ENCODE measurements at regions not wholly inside any gene's neighbourhood (a gene's known extent, or its start where the extent isn't known, plus 50 kb on each side); places are given as distances from the start of the nearest gene placed in this dataset.

DNA sequence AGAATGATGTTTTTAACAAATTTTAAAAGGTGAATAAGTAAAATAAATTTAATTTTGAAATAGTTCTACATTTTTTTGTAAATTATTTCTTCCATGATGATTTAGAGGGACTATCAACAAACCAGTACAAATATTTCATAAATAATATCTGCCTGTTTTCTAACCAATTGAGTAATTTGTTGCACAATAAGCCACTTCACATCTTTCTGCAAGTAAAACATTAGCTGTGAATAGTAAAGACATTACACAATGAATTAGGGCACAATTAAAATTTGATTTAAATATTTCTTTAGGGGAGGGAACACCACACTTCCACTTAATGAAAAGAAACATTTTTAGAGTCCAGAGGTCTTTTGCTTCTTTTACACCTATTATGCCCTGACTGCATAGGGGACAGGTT lies 118.4 kb upstream of the PTPRK start:
- CTCF ChIA-PET, result interaction anchor here (0.6 kb wide), 1 partner anchor 11 kb away, joined by 3 read pairs; no protein-coding TSS in a partner anchor
- Histone ChIP-seq H4K20me1 (ENCODE audit: control insufficient read depth, insufficient read depth) (no peaks in the 10 kb centered on the region), H3K9me3 (replicated peaks; ENCODE audit: control insufficient read depth, insufficient read depth, low read length) (no peaks in the 10 kb centered on the region), H2AFZ (ENCODE audit: control insufficient read depth, low read depth, low read length) (no peak overlapping the region), H3K27me3 (replicated peaks in 1 of 2; ENCODE audit: control insufficient read depth in 2 of 2, insufficient read depth in 2 of 2, low read length in 1 of 2) (no peaks in the 10 kb centered on the region), H3K36me3 (ENCODE audit: control insufficient read depth in 2 of 2, insufficient read depth in 2 of 2, low read length in 1 of 2) (no peaks in the 10 kb centered on the region), H3K27ac (ENCODE audit: control insufficient read depth, insufficient read depth) (no peak overlapping the region), H3K4me1 (ENCODE audit: control insufficient read depth, insufficient read depth, low read length) (no peaks in the 10 kb centered on the region), H3K79me2 (ENCODE audit: control insufficient read depth, insufficient read depth, low read length) (no peaks in the 10 kb centered on the region), H3K4me2 (ENCODE audit: control insufficient read depth, insufficient read depth) (no peak overlapping the region), H3K4me3 (no peak overlapping the region), H3K9ac (ENCODE audit: control insufficient read depth, insufficient read depth, low read length) (no peak overlapping the region)
- SMC1A ChIA-PET (ENCODE audit: uncharacterized antibody, unreplicated experiment), result no interaction called here
- intact Hi-C loops (cut with micrococcal nuclease; ENCODE audit: unreplicated experiment) (no loop called here), in situ Hi-C loops (cut with MboI) (no loop called here)
- no peak for FAIRE-seq
- RAD21 ChIA-PET (ENCODE audit: unreplicated experiment), result no interaction called here
- DNase-seq (ENCODE audit: low read depth, low spot score), result no peak
- POLR2A ChIA-PET, result no interaction called here
- ATAC-seq, result no peak
- no peak for TF ChIP-seq CHD1 (IDR thresholded peaks at IDR 0.05; ENCODE audit: low read depth, low read length)
- no TSS peak for BruUV-seq (replicated peaks)

DNA sequence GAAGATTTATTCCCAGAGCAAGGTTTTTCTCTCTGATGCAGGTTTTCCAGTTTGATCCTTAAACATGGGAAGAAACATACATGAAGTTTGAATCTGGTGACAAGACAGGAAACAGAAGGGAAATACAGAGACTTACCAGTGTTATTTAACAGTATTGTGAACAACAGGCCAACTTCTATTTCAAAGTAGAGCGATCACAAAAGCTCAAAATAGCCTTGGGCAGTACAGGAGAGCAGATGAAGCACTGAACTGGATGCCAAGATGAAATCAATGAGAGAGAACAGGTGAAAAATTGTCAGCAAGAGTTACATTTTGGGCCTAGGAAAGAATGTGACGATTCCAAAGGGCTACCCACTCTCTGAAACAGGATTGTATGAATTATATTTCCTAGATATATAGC lies 114.8 kb upstream of the PTPRK start:
- Histone ChIP-seq H2AFZ (ENCODE audit: control insufficient read depth, low read depth, low read length) (no peak overlapping the region), H4K20me1 (ENCODE audit: control insufficient read depth, insufficient read depth) (no peaks in the 10 kb centered on the region), H3K9me3 (replicated peaks; ENCODE audit: control insufficient read depth, insufficient read depth, low read length) (no peaks in the 10 kb centered on the region), H3K27me3 (replicated peaks in 1 of 2; ENCODE audit: control insufficient read depth in 2 of 2, insufficient read depth in 2 of 2, low read length in 1 of 2) (no peaks in the 10 kb centered on the region), H3K27ac (ENCODE audit: control insufficient read depth, insufficient read depth) (no peak overlapping the region), H3K4me3 (no peak overlapping the region), H3K36me3 (ENCODE audit: control insufficient read depth in 2 of 2, insufficient read depth in 2 of 2, low read length in 1 of 2) (no peaks in the 10 kb centered on the region), H3K79me2 (ENCODE audit: control insufficient read depth, insufficient read depth, low read length) (no peaks in the 10 kb centered on the region), H3K4me2 (ENCODE audit: control insufficient read depth, insufficient read depth) (no peak overlapping the region), H3K4me1 (ENCODE audit: control insufficient read depth, insufficient read depth, low read length) (no peaks in the 10 kb centered on the region), H3K9ac (ENCODE audit: control insufficient read depth, insufficient read depth, low read length) (no peak overlapping the region)
- ChIA-PET POLR2A (no interaction called here), RAD21 (ENCODE audit: unreplicated experiment) (no interaction called here), SMC1A (ENCODE audit: uncharacterized antibody, unreplicated experiment) (no interaction called here), CTCF (no interaction called here)
- ATAC-seq (no peak), DNase-seq (ENCODE audit: low read depth, low spot score) (no peak), FAIRE-seq (no peak)
- no TSS peak for BruUV-seq (replicated peaks)
- TF ChIP-seq RFX5 (IDR thresholded peaks at IDR 0.05; ENCODE audit: low read depth, low read length) (no peak), EED (IDR thresholded peaks at IDR 0.05; ENCODE audit: low read depth) (no peak), PAX8 (IDR thresholded peaks at IDR 0.05) (no peak)
- in situ Hi-C loops (cut with MboI) (no loop called here), intact Hi-C loops (cut with micrococcal nuclease; ENCODE audit: unreplicated experiment) (no loop called here)
- 2% methylated on average over 2 of the region's 2 CpGs for WGBS (ENCODE audit: insufficient coverage, insufficient replicate concordance, low lambda C conversion rate, missing lambda C conversion rate)

All from GM12878 (cell line).